Fibroblast of pulmonary artery (primary cell): ENCODE measurements at regions not wholly inside any gene's neighbourhood (a gene's known extent, or its start where the extent isn't known, plus 50 kb on each side); places are given as distances from the start of the nearest gene placed in this dataset.
"Not testable (repeated sequence)": the region's sequence is repeated elsewhere in the genome, so short reads cannot be mapped to it uniquely, and the experiment has no call there.

Source experiments
- DNase-seq: peaks from one replicate; pipeline ENCODE4 v3.0.0-alpha.2; 2010; ENCODE audit warnings: low read depth
- H3K4me3 ChIP-seq: replicated peaks from 2 replicates; pipeline ENCODE4 v1.5.1; 2011; ENCODE audit warnings: low read depth, mild to moderate bottlenecking, control low read depth, low read length, moderate library complexity
- TF ChIP-seq, protein P1 (sequence below): IDR thresholded peaks from 2 replicates; pipeline ENCODE4 v1.5.1; 2011; ENCODE audit warnings: mild to moderate bottlenecking, control low read depth, low read length, inconsistent platforms; ENCODE audit errors: missing control alignments

GRCh38 chr13:80496721-80497397 lies 155.9 kb upstream of the SPRY2 start:
- no peak for DNase-seq
- TF ChIP-seq, protein P1, sequence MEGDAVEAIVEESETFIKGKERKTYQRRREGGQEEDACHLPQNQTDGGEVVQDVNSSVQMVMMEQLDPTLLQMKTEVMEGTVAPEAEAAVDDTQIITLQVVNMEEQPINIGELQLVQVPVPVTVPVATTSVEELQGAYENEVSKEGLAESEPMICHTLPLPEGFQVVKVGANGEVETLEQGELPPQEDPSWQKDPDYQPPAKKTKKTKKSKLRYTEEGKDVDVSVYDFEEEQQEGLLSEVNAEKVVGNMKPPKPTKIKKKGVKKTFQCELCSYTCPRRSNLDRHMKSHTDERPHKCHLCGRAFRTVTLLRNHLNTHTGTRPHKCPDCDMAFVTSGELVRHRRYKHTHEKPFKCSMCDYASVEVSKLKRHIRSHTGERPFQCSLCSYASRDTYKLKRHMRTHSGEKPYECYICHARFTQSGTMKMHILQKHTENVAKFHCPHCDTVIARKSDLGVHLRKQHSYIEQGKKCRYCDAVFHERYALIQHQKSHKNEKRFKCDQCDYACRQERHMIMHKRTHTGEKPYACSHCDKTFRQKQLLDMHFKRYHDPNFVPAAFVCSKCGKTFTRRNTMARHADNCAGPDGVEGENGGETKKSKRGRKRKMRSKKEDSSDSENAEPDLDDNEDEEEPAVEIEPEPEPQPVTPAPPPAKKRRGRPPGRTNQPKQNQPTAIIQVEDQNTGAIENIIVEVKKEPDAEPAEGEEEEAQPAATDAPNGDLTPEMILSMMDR: no peak
- no peak overlapping the region for H3K4me3 ChIP-seq

DNA sequence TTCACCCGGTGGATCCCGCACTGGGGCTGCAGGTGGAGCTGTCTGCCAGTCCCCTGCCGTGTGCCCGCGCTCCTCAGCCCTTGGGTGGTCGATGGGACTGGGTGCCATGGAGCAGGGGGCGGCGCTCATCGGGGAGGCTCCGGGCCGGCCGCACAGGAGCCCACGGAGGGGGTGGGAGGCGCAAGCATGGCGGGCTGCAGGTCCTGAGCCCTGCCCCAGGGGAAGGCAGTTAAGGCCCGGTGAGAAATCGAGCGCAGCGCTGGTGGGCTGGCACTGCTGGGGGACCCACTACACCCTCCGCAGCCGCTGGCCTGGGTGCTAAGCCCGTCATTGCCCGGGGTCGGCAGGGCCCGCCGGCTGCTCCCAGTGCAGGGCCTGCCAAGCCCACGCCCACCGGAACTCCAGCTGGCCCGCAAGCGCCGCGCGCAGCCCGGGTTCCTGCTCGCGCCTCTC lies 149.6 kb upstream of the SPRY2 start:
- H3K4me3 ChIP-seq, DNase-seq: not testable (repeated sequence)

DNA sequence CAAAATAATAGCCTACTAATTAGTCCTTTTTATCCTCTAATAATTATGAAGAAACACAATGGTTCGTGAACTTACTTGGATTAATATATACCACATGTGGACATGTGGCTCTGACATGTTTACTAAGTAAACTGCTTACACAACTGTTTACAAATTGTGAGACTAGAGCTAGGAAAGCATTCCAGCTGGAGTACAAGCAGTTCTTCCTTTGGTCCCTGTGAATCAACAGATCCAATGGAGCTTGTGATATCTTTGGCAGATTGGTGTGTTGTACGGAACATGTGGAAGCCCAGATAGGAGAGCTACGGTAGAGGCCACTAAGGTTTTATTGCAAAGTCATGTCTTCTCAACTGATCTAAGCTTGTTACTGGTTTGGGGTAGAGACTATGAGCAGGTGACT lies 145.5 kb upstream of the SPRY2 start:
- TF ChIP-seq, protein P1: no peak
- DNase-seq: no peak
- H3K4me3 ChIP-seq: no peak overlapping the region

GRCh38 chr13:80483157-80483556 lies 142.2 kb upstream of the SPRY2 start:
- DNase-seq: no peak
- TF ChIP-seq, protein P1: no peak
- H3K4me3 ChIP-seq: no peak overlapping the region

DNA sequence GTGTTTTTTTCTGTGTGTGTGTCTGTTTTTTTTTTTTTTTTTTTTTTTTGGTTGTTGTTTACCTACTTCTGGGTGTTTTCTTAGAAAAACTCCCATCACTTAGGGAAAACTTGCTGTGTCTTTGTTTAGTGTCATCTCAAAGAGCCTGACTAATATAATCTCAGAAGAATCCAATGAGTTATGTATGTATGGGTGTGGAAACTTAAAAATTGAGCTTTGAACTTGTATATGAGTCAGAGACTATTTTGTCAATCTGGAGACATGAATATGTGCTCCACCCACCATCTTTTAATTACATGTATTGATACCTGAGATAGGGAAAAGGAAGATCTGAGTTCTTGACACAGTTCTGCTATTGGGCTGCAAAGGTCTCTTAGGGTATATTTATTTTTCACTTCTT lies 140.7 kb upstream of the SPRY2 start:
- TF ChIP-seq, protein P1: no peak
- no peak overlapping the region for H3K4me3 ChIP-seq
- DNase-seq: no peak

DNA sequence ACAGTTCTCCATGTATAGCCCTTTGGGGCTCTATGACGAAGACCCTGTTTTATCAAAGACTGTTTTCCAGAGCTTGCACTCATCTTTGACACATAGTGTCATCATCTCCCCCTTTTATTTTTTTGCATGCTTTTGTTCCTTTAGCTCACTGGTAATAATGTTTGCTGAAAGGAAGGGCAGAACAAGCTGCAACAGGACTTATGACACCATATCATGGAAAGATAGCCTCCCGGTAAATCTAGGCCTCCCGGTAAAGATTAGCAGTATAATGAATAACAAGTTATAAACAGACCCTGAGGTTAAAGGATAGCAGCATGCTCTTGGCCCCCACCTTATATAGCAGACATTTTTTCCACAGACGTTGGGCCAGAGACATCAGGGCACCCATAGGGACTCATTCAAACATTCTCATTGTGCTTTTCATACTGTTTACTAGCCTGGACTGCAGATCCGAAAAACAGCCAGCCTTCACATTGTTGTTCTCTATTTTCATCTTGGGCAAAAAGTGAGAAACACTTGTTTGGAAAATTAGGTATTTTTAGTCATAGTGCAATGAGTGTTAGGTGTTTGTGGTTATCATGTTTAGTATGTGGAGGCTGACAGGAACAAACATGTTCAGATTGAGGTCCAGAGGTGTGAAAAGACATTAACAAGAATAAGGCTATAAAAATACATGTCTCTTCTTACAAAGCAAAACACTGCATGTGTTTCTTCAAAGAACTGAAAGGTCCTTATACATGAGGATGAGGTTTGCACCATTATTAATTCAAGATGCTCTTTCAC lies 136.9 kb upstream of the SPRY2 start:
- DNase-seq: no peak
- TF ChIP-seq, protein P1: no peak

DNA sequence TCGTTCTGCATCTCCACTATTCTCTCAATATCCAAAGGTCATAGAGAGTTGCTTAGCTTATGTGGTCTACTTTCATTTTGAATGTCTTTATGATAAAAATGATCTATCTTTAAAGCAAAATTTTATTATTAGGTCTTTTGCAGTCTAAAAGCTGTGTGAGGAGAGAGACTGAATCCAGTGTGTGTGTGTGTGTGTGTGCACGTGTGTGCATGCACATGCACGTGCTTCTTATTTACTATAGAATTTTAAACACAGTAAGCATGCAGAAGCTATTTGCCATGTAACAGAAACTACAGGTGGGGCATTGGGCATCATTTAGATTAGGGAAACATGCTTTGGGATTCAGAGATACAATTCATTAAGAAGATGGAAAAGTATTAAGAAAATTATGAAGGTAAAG lies 136.0 kb upstream of the SPRY2 start:
- DNase-seq: no peak
- TF ChIP-seq, protein P1: no peak
- H3K4me3 ChIP-seq: no peak overlapping the region

More for the DNA sequence above, 136.9 kb upstream of the SPRY2 start:
- no peak overlapping the region for H3K4me3 ChIP-seq
